ENCODE measurements at regions not wholly inside any gene's neighbourhood (a gene's known extent, or its start where the extent isn't known, plus 50 kb on each side); places are given as distances from the start of the nearest gene placed in this dataset.
A peak's percentile ranks its signal among the peaks of the same experiment; 100 is the strongest.

- Mint-ChIP-seq H3K27ac (no peak overlapping the region), H3K36me3 (no peaks in the 10 kb centered on the region), H3K27me3 (peaks cover 0 to 2% (median 0%) of the 10 kb centered on the region in 5 donors), H3K4me1 (peaks cover 4 to 9% (median 7%) of the 10 kb centered on the region in 4 donors), H3K4me3 (no peak overlapping the region), H3K9me3 (no peaks in the 10 kb centered on the region)
- no peak for ATAC-seq
- no peak for DNase-seq
- POLR2A ChIA-PET: no interaction called here
These were observed 173.9 kb upstream of the ZMIZ1 start for GRCh38 chr10:78894841-78895195.

GRCh38 chr10:78895469-78895868 is 173.3 kb upstream of the ZMIZ1 start:
- Mint-ChIP-seq H3K36me3 (no peaks in the 10 kb centered on the region), H3K9me3 (no peaks in the 10 kb centered on the region), H3K4me1 (peaks cover 4 to 9% (median 7%) of the 10 kb centered on the region in 4 donors), H3K4me3 (no peak overlapping the region), H3K27ac (no peak overlapping the region), H3K27me3 (peaks cover 0 to 2% (median 0%) of the 10 kb centered on the region in 5 donors)
- POLR2A ChIA-PET: no interaction called here
- ATAC-seq (no peak), DNase-seq (no peak)

GRCh38 chr10:78896159-78896928 is 172.4 kb upstream of the ZMIZ1 start:
- Mint-ChIP-seq H3K4me3 (no peak overlapping the region), H3K9me3 (no peaks in the 10 kb centered on the region), H3K27me3 (no peaks in the 10 kb centered on the region), H3K36me3 (no peaks in the 10 kb centered on the region), H3K27ac (peak overlapping the region in 1 of 10 donors; percentile 11), H3K4me1 (peaks cover 4 to 9% (median 7%) of the 10 kb centered on the region in 4 donors)
- POLR2A ChIA-PET: no interaction called here
- no peak for DNase-seq
- no peak for ATAC-seq

- ATAC-seq (no peak), DNase-seq (no peak)
- Mint-ChIP-seq H3K4me3 (no peak overlapping the region), H3K27ac (no peak overlapping the region), H3K36me3 (no peaks in the 10 kb centered on the region), H3K9me3 (no peaks in the 10 kb centered on the region), H3K4me1 (peaks cover 0 to 4% (median 0%) of the 10 kb centered on the region in 4 donors), H3K27me3 (no peaks in the 10 kb centered on the region)
- POLR2A ChIA-PET: no interaction called here
These were observed 170.2 kb upstream of the ZMIZ1 start for GRCh38 chr10:78898341-78899097.

- Mint-ChIP-seq H3K27me3 (no peaks in the 10 kb centered on the region), H3K36me3 (no peaks in the 10 kb centered on the region), H3K4me1 (peaks cover 0 to 2% (median 0%) of the 10 kb centered on the region in 4 donors), H3K4me3 (no peak overlapping the region), H3K27ac (no peak overlapping the region), H3K9me3 (no peaks in the 10 kb centered on the region)
- ATAC-seq: no peak
- no peak for DNase-seq
- POLR2A ChIA-PET: no interaction called here
These were observed 169.5 kb upstream of the ZMIZ1 start for GRCh38 chr10:78899098-78899754.

- Mint-ChIP-seq H3K4me1 (no peaks in the 10 kb centered on the region), H3K27me3 (no peaks in the 10 kb centered on the region), H3K9me3 (no peaks in the 10 kb centered on the region), H3K4me3 (no peak overlapping the region), H3K36me3 (no peaks in the 10 kb centered on the region), H3K27ac (no peak overlapping the region)
- POLR2A ChIA-PET: no interaction called here
- no peak for DNase-seq
- ATAC-seq: no peak
These were observed 168.6 kb upstream of the ZMIZ1 start for GRCh38 chr10:78899996-78900714.

GRCh38 chr10:78900715-78901430 is 167.9 kb upstream of the ZMIZ1 start:
- POLR2A ChIA-PET: no interaction called here

GRCh38 chr10:78901694-78902093 is 167.1 kb upstream of the ZMIZ1 start:
- DNase-seq: no peak
- no peaks in the 10 kb centered on the region for H3K36me3 Mint-ChIP-seq
- ATAC-seq: no peak
- no peak overlapping the region for H3K4me3 Mint-ChIP-seq
- no peaks in the 10 kb centered on the region for H3K4me1 Mint-ChIP-seq
- H3K27me3 Mint-ChIP-seq: no peaks in the 10 kb centered on the region
- POLR2A ChIA-PET: no interaction called here
- no peak overlapping the region for H3K27ac Mint-ChIP-seq
- H3K9me3 Mint-ChIP-seq: no peaks in the 10 kb centered on the region

More at GRCh38 chr10:78900715-78901430, 167.9 kb upstream of the ZMIZ1 start:
- Mint-ChIP-seq H3K36me3 (no peaks in the 10 kb centered on the region), H3K4me1 (no peaks in the 10 kb centered on the region), H3K4me3 (no peak overlapping the region), H3K27me3 (no peaks in the 10 kb centered on the region), H3K9me3 (no peaks in the 10 kb centered on the region), H3K27ac (no peak overlapping the region)
- DNase-seq: no peak
- no peak for ATAC-seq

GRCh38 chr10:78902815-78903214 is 166.0 kb upstream of the ZMIZ1 start:
- Mint-ChIP-seq H3K4me1 (no peaks in the 10 kb centered on the region), H3K27me3 (no peaks in the 10 kb centered on the region), H3K36me3 (no peaks in the 10 kb centered on the region), H3K9me3 (no peaks in the 10 kb centered on the region), H3K4me3 (no peak overlapping the region), H3K27ac (no peak overlapping the region)
- POLR2A ChIA-PET: no interaction called here
- ATAC-seq (no peak), DNase-seq (no peak)

- POLR2A ChIA-PET: no interaction called here
- H3K36me3 Mint-ChIP-seq: no peaks in the 10 kb centered on the region
- DNase-seq (peak in 1 of 10 donors; percentile 3), ATAC-seq (no peak)
- no peaks in the 10 kb centered on the region for H3K27me3 Mint-ChIP-seq
- H3K9me3 Mint-ChIP-seq: no peaks in the 10 kb centered on the region
- H3K27ac Mint-ChIP-seq: peak overlapping the region in 1 of 10 donors; percentile 33
- no peaks in the 10 kb centered on the region for H3K4me1 Mint-ChIP-seq
- H3K4me3 Mint-ChIP-seq: no peak overlapping the region
These were observed 165.3 kb upstream of the ZMIZ1 start for GRCh38 chr10:78903341-78903940.

GRCh38 chr10:78904196-78904595 is 164.6 kb upstream of the ZMIZ1 start:
- peak in 1 of 10 donors; percentile 3 for DNase-seq
- no peaks in the 10 kb centered on the region for H3K9me3 Mint-ChIP-seq
- POLR2A ChIA-PET: no interaction called here
- H3K4me3 Mint-ChIP-seq: no peak overlapping the region
- H3K36me3 Mint-ChIP-seq: no peaks in the 10 kb centered on the region
- no peak for ATAC-seq
- H3K27me3 Mint-ChIP-seq: no peaks in the 10 kb centered on the region
- no peak overlapping the region for H3K27ac Mint-ChIP-seq
- H3K4me1 Mint-ChIP-seq: no peaks in the 10 kb centered on the region
